ENCODE measurements at regions not wholly inside any gene's neighbourhood (a gene's known extent, or its start where the extent isn't known, plus 50 kb on each side); places are given as distances from the start of the nearest gene placed in this dataset.

DNA sequence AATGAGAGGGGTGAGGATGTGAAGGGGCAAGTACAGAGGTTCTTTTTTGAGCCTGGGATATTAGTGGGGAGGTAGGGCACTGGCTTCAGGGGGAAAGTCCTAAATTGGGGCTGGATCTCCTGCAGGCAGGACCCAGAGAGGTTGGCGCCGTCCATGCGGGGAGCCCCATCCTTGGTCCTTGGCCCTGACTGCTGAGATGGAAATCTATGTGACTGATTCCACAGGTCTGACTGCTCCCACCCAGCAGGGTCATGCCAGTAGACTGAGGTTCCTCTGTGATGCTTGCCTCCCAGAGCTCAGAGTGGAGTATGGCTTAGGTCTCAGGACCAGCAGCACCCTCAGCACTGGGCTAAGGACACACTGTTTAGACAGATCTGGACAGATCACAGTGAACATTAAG lies 988.6 kb upstream of the TMEM132C start:
- TF ChIP-seq, protein P1, sequence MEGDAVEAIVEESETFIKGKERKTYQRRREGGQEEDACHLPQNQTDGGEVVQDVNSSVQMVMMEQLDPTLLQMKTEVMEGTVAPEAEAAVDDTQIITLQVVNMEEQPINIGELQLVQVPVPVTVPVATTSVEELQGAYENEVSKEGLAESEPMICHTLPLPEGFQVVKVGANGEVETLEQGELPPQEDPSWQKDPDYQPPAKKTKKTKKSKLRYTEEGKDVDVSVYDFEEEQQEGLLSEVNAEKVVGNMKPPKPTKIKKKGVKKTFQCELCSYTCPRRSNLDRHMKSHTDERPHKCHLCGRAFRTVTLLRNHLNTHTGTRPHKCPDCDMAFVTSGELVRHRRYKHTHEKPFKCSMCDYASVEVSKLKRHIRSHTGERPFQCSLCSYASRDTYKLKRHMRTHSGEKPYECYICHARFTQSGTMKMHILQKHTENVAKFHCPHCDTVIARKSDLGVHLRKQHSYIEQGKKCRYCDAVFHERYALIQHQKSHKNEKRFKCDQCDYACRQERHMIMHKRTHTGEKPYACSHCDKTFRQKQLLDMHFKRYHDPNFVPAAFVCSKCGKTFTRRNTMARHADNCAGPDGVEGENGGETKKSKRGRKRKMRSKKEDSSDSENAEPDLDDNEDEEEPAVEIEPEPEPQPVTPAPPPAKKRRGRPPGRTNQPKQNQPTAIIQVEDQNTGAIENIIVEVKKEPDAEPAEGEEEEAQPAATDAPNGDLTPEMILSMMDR (IDR thresholded peaks at IDR 0.05 in 4 of 5, conservative IDR thresholded peaks at IDR 0.05 in 1 of 5): no peak
- no peak for TF ChIP-seq POLR2A (IDR thresholded peaks at IDR 0.05)

Data from gastrocnemius medialis (tissue), 4 donors.